ENCODE measurements at regions not wholly inside any gene's neighbourhood (a gene's known extent, or its start where the extent isn't known, plus 50 kb on each side); places are given as distances from the start of the nearest gene placed in this dataset.

DNA sequence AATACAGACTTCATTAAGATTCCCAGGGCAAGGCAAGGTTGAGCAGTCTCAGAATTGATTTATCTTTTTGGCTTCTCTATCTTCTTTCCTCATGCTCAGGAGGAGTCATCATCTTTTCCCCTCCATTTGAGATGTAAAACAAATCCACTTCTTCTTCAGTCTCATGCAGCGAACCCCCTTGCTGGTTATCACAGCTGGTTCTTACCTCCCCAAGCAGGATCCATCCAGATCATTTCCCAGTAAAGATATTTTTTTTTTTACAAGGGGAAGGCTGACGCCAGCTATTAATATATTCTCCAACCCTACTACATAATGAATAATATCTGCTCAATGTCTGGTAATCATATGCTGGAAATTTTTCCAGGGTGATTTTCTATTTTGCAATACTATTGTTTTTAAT lies 508.9 kb upstream of the NOX3 start:
- no peak overlapping the region for H3K4me3 ChIP-seq (ENCODE audit: low read length)
- no peaks in the 10 kb centered on the region for H3K27me3 ChIP-seq (ENCODE audit: control insufficient read depth, insufficient read depth)
- no peak for ATAC-seq
- DNase-seq, result no peak
- no peaks in the 10 kb centered on the region for H3K4me1 ChIP-seq (ENCODE audit: control insufficient read depth, insufficient read depth, low read length)
- intact Hi-C loops (cut with DNase I), result no loop called here
- H3K27ac ChIP-seq (ENCODE audit: low read length), result no peak overlapping the region
- 65% methylated on average over 2 of the region's 2 CpGs for WGBS
- no peaks in the 10 kb centered on the region for H3K9me3 ChIP-seq (ENCODE audit: control insufficient read depth, low read length)

DNA sequence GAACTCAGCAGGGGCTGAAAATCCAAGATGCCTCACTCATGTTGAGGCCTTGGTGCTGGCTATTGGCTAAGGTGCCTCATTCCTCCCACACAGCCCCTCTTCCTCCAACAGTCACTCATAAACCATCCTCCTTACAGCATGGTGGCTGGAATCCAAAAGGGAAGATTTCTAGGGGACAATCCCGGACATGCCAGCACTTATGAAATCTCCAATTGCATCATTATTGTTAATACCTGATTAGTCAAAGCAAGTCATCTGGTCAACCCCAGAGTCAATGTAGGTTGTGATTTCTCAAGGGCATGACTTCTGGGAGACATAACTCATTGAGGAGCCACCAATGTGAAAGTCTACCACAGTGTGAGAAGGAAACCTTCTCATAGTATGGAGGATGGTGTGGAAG lies 506.6 kb upstream of the NOX3 start:
- DNase-seq, result no peak
- ATAC-seq, result no peak
- no peak overlapping the region for H3K4me3 ChIP-seq (ENCODE audit: low read length)
- no peaks in the 10 kb centered on the region for H3K9me3 ChIP-seq (ENCODE audit: control insufficient read depth, low read length)
- intact Hi-C loops (cut with DNase I), result no loop called here
- no peaks in the 10 kb centered on the region for H3K27me3 ChIP-seq (ENCODE audit: control insufficient read depth, insufficient read depth)
- H3K27ac ChIP-seq (ENCODE audit: low read length), result no peak overlapping the region
- 88% methylated on average over 1 of the region's 1 CpG for WGBS
- H3K4me1 ChIP-seq (ENCODE audit: control insufficient read depth, insufficient read depth, low read length), result no peaks in the 10 kb centered on the region

DNA sequence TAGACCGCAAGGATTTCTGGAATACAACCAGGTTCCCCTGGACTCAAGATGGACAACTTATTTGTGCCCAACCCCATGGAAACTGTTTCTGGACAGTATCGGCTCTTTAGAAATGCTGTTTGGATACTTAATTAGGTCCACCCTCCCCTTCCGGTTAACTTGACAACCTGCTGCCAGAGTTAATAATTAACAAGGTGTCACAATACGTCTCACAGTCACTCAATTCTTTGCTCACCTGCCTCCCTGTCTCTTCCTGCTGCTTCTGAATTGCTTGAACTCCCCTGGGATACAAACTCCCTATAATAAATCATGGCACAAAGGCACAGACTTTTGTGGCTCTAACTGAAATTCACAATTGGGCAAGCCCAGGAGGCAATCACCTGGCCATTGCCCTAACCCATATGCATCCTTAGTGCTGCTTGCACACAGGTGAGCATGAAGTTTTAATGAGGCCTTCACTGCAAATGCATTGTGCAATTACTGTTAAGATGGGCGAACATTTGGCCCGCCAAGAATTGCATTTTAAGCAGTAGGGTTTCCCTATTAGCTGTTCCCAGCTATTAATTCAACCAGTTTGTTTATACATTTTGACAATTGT lies 504.4 kb upstream of the NOX3 start:
- intact Hi-C loops (cut with DNase I), result no loop called here
- Histone ChIP-seq H3K4me1 (ENCODE audit: control insufficient read depth, insufficient read depth, low read length) (no peaks in the 10 kb centered on the region), H3K4me3 (ENCODE audit: low read length) (no peak overlapping the region), H3K27me3 (ENCODE audit: control insufficient read depth, insufficient read depth) (no peaks in the 10 kb centered on the region), H3K9me3 (ENCODE audit: control insufficient read depth, low read length) (no peaks in the 10 kb centered on the region), H3K27ac (ENCODE audit: low read length) (no peak overlapping the region)
- WGBS, result 90% methylated on average over 6 of the region's 6 CpGs
- DNase-seq (no peak), ATAC-seq (no peak)

DNA sequence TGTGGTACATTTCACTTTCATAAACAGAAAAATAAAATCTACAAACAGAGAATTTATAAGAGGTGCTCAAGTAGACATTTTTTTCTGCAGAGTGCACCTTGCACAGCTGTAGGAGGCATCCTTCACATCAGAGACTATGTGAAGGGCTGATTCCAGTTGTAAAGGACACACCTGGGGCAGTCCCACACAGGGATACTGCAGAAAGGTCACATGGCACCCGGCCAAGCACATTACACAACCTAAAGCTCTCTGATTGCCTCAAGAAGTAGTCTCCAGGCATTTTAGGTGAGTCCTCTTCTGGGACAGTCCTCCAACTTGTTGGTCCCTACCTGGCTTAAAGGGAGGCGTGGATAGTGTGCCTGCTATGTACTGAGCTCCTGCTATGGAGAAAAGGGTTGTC lies 502.9 kb upstream of the NOX3 start:
- H3K9me3 ChIP-seq (ENCODE audit: control insufficient read depth, low read length), result no peaks in the 10 kb centered on the region
- 82% methylated on average over 2 of the region's 2 CpGs for WGBS
- intact Hi-C loops (cut with DNase I), result no loop called here
- no peaks in the 10 kb centered on the region for H3K27me3 ChIP-seq (ENCODE audit: control insufficient read depth, insufficient read depth)
- ATAC-seq (no peak), DNase-seq (no peak)
- no peak overlapping the region for H3K4me3 ChIP-seq (ENCODE audit: low read length)
- H3K4me1 ChIP-seq (ENCODE audit: control insufficient read depth, insufficient read depth, low read length), result no peaks in the 10 kb centered on the region
- H3K27ac ChIP-seq (ENCODE audit: low read length), result no peak overlapping the region

DNA sequence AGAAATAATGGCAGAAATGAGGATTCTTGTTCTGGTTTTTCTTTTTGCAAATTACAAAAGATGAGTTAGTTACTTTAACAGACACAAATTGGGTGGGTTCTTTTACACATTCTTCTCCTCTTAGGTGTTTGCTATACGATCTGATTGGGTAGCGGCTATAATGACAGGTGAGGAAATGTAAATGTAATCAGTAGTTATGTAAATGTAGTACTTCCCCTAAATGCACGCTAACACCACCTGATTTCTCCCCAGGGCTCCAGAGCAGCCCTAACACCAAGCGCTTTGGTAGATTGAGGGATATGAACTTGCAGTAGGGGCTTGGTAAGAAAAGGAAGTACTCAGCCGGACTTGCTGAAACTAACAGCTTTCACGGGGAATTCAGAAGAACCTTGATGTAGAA lies 499.4 kb upstream of the NOX3 start:
- WGBS, result 63% methylated on average over 6 of the region's 6 CpGs
- H3K9me3 ChIP-seq (ENCODE audit: control insufficient read depth, low read length), result no peaks in the 10 kb centered on the region

DNA sequence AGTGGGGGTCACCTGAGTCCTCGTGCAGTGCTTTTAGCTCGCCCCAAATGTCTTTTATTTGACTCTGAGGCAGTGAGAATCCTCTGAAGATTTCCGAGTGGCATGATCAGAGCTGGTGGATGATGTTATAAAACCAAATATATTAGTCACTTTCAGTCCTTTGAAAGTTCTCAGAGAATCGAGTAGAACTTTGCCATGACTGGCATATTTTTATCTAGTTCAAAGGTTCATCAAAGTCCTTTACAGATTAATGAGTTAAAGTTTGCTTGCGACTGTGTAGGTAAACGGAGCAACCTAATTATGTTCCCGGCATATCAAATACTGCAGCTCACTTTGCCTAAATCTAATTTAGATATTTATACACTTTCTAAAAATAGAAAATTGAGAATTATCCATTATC lies 498.5 kb upstream of the NOX3 start:
- Histone ChIP-seq H3K9me3 (ENCODE audit: control insufficient read depth, low read length) (no peaks in the 10 kb centered on the region), H3K27me3 (ENCODE audit: control insufficient read depth, insufficient read depth) (no peaks in the 10 kb centered on the region), H3K4me1 (ENCODE audit: control insufficient read depth, insufficient read depth, low read length) (no peaks in the 10 kb centered on the region), H3K4me3 (ENCODE audit: low read length) (no peak overlapping the region), H3K27ac (ENCODE audit: low read length) (no peak overlapping the region)
- 87% methylated on average over 7 of the region's 7 CpGs for WGBS
- ATAC-seq, result no peak
- intact Hi-C loops (cut with DNase I), result no loop called here
- DNase-seq, result no peak

More for the DNA sequence above, 499.4 kb upstream of the NOX3 start:
- intact Hi-C loops (cut with DNase I), result no loop called here
- ATAC-seq (no peak), DNase-seq (no peak)
- Histone ChIP-seq H3K4me3 (ENCODE audit: low read length) (no peak overlapping the region), H3K27me3 (ENCODE audit: control insufficient read depth, insufficient read depth) (no peaks in the 10 kb centered on the region), H3K4me1 (ENCODE audit: control insufficient read depth, insufficient read depth, low read length) (no peaks in the 10 kb centered on the region), H3K27ac (ENCODE audit: low read length) (no peak overlapping the region)

DNA sequence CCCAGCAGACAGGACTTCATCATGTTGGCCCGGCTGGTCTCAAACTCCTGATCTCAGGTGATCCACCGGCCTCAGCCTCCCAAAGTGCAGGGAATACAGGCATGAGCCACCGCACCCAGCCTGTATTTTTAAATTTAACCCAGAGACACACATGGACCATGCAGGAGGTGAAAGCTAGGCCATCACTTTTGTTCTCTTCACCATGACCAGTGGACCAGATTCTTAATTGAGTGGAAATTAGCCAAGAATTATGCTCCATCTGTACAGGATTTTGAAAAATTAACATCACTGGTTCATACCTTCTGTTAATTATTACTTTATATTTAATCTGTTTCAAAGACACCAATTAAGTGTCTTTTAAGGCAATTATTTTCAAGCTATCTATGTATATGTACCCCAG lies 493.6 kb upstream of the NOX3 start:
- Histone ChIP-seq H3K27me3 (ENCODE audit: control insufficient read depth, insufficient read depth) (no peaks in the 10 kb centered on the region), H3K27ac (ENCODE audit: low read length) (no peak overlapping the region), H3K4me1 (ENCODE audit: control insufficient read depth, insufficient read depth, low read length) (no peaks in the 10 kb centered on the region), H3K4me3 (ENCODE audit: low read length) (no peak overlapping the region), H3K9me3 (ENCODE audit: control insufficient read depth, low read length) (no peaks in the 10 kb centered on the region)
- DNase-seq (no peak), ATAC-seq (no peak)
- intact Hi-C loops (cut with DNase I), result no loop called here
- WGBS, result 91% methylated on average over 3 of the region's 3 CpGs

DNA sequence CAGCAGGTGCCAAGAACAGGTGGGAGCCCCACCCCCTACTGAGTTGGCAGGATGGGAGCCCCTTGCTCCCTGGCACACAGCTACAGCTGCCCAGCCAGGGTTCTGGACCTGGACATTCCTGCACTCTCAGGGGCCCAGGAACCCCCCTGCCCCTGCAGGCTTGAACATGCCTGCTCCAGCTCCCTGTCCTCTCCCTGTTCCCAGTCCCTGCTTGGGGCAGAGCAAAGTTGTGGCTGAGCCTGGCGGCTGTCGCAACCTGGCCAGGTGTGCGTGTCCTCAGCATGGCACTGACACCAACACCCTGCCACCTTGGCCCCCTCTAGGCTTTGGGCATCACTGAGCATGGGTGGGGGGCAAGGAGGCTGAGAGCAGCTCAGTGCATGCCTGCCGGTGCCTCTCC lies 491.2 kb upstream of the NOX3 start:
- no peaks in the 10 kb centered on the region for H3K9me3 ChIP-seq (ENCODE audit: control insufficient read depth, low read length)
- no peaks in the 10 kb centered on the region for H3K27me3 ChIP-seq (ENCODE audit: control insufficient read depth, insufficient read depth)
- no peak overlapping the region for H3K27ac ChIP-seq (ENCODE audit: low read length)
- intact Hi-C loops (cut with DNase I), result no loop called here
- no peaks in the 10 kb centered on the region for H3K4me1 ChIP-seq (ENCODE audit: control insufficient read depth, insufficient read depth, low read length)
- DNase-seq (peak in 1 of 3 donors; percentile 25), ATAC-seq (no peak)
- WGBS, result 98% methylated on average over 4 of the region's 4 CpGs
- H3K4me3 ChIP-seq (ENCODE audit: low read length), result no peak overlapping the region

DNA sequence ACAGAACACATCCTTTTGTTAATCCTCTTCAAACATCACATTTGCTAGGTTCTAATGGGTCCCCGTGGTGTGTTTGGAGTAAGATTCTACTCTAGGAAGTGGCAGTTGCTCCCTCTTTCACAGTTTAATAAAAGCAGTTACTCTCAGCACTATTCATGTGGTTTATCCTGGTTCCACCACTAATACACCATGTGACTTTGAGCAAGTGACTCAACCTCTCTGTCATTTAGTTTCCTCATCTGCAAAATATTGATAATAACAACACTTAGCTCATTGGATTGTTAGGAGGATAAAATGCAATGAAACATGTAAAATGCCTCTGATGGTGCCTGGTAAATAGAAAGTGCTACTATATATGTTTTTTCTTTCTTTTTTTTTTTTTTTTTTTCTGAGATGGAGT lies 488.0 kb upstream of the NOX3 start:
- Histone ChIP-seq H3K9me3 (ENCODE audit: control insufficient read depth, low read length) (no peaks in the 10 kb centered on the region), H3K4me3 (ENCODE audit: low read length) (no peak overlapping the region), H3K27ac (ENCODE audit: low read length) (no peak overlapping the region), H3K4me1 (ENCODE audit: control insufficient read depth, insufficient read depth, low read length) (no peaks in the 10 kb centered on the region), H3K27me3 (ENCODE audit: control insufficient read depth, insufficient read depth) (no peaks in the 10 kb centered on the region)
- DNase-seq (no peak), ATAC-seq (no peak)
- intact Hi-C loops (cut with DNase I), result no loop called here
- WGBS, result 79% methylated on average over 1 of the region's 1 CpG

DNA sequence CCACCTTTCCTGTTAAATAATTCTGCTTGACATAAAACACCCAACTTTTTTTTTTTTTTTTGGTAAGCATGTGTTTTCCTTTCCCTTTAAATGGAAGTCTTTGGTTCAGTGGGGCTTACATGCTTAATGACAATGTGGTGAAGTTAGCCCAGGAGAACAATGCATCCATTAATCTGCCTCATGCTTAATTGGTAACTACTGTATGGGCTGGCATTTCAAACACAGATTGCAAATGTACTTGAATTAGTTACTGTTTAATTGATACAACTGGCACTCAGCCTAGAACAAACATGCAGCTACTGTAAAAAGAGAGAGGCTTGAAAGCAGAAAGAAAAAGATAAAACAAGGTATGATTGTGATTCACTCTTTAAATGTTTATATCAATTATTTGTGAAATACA lies 483.6 kb upstream of the NOX3 start:
- ATAC-seq (no peak), DNase-seq (no peak)
- no peak overlapping the region for H3K27ac ChIP-seq (ENCODE audit: low read length)
- H3K9me3 ChIP-seq (ENCODE audit: control insufficient read depth, low read length), result no peaks in the 10 kb centered on the region
- no peaks in the 10 kb centered on the region for H3K27me3 ChIP-seq (ENCODE audit: control insufficient read depth, insufficient read depth)
- no peak overlapping the region for H3K4me3 ChIP-seq (ENCODE audit: low read length)
- H3K4me1 ChIP-seq (ENCODE audit: control insufficient read depth, insufficient read depth, low read length), result no peaks in the 10 kb centered on the region
- intact Hi-C loops (cut with DNase I), result no loop called here

DNA sequence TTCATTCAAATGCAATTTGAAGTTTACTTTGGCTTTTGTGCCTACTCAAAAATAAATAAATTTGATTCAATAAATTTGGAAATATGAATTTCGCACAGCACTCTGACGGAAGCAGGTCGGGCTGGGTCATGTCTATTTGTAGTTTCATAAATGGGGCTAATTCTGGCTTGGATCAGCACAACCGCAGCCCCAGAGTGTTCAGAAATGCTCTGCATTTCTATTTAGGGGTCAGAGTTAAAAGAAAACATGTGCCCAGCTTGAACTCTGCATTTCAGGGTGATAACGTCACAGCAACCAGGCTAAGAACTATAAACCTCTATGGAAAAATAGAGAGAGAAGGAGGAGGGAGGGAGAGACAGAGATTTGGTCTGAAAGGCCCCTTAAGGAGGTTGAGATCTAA lies 480.9 kb upstream of the NOX3 start:
- DNase-seq (no peak), ATAC-seq (peak in 1 of 2 donors; percentile 43)
- 63% methylated on average over 5 of the region's 5 CpGs for WGBS
- Histone ChIP-seq H3K27me3 (ENCODE audit: control insufficient read depth, insufficient read depth) (no peaks in the 10 kb centered on the region), H3K27ac (ENCODE audit: low read length) (no peak overlapping the region), H3K4me1 (ENCODE audit: control insufficient read depth, insufficient read depth, low read length) (no peaks in the 10 kb centered on the region), H3K4me3 (ENCODE audit: low read length) (no peak overlapping the region), H3K9me3 (ENCODE audit: control insufficient read depth, low read length) (no peaks in the 10 kb centered on the region)
- intact Hi-C loops (cut with DNase I), result no loop called here

DNA sequence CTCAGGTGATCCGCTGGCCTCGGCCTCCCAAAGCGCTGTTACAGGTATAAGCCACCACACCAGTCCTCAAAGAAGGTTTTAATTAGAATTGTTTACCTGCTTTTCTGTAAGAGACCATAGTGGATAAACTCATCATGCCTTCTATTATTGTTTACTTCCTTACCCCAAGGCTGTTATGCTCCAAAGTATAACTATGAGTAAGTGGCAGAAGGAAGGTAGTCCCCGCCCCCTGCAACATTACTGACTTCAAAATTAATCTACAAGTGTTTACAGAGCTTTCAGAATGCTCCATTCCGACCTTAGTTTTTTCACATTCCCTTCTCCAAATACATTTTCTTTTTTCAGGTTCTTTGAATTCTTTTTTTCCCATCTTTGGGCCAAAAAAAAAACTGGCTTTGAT lies 480.5 kb upstream of the NOX3 start:
- intact Hi-C loops (cut with DNase I), result no loop called here
- no peaks in the 10 kb centered on the region for H3K4me1 ChIP-seq (ENCODE audit: control insufficient read depth, insufficient read depth, low read length)
- 88% methylated on average over 5 of the region's 5 CpGs for WGBS

More for the DNA sequence above, 480.5 kb upstream of the NOX3 start:
- DNase-seq, result no peak
- Histone ChIP-seq H3K9me3 (ENCODE audit: control insufficient read depth, low read length) (no peaks in the 10 kb centered on the region), H3K27ac (ENCODE audit: low read length) (no peak overlapping the region), H3K4me3 (ENCODE audit: low read length) (no peak overlapping the region), H3K27me3 (ENCODE audit: control insufficient read depth, insufficient read depth) (no peaks in the 10 kb centered on the region)
- no peak for ATAC-seq
